Neural progenitor cell (in vitro differentiated cells): ENCODE measurements at regions not wholly inside any gene's neighbourhood (a gene's known extent, or its start where the extent isn't known, plus 50 kb on each side); places are given as distances from the start of the nearest gene placed in this dataset.

Experiments
- EZH2 ChIP-seq: fragments of 200-600 bp; sonication (generic); IDR thresholded peaks from 2 replicates; pipeline ENCODE4 v1.6.1; 2017; ENCODE audit warnings: antibody characterized with exemption, mild to moderate bottlenecking, moderate library complexity
- TF ChIP-seq, protein P1 (sequence below): fragments of 200-600 bp; sonication (generic); IDR thresholded peaks from 2 replicates; pipeline ENCODE4 v1.5.1; 2017; ENCODE audit warnings: antibody characterized with exemption, mild to moderate bottlenecking

DNA sequence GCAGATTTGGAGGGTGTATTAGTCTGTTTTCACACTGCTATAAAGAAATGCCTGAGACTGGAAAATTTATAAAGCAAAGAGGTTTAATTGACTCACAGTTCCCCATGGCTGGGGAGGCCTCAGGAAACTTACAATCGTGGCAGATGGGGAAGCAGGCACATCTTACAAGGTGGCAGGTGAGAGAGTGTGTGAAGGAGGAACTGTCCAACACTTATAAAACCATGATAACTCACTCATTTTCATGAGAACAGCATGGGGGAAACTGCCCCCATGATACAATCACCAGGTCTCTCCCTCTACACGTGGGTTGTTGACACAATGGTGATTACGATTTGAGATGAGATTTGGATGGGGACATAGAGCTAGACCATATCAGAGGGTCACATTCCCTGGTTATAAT is 195.6 kb downstream of the RGS9 start:
- TF ChIP-seq, protein P1, sequence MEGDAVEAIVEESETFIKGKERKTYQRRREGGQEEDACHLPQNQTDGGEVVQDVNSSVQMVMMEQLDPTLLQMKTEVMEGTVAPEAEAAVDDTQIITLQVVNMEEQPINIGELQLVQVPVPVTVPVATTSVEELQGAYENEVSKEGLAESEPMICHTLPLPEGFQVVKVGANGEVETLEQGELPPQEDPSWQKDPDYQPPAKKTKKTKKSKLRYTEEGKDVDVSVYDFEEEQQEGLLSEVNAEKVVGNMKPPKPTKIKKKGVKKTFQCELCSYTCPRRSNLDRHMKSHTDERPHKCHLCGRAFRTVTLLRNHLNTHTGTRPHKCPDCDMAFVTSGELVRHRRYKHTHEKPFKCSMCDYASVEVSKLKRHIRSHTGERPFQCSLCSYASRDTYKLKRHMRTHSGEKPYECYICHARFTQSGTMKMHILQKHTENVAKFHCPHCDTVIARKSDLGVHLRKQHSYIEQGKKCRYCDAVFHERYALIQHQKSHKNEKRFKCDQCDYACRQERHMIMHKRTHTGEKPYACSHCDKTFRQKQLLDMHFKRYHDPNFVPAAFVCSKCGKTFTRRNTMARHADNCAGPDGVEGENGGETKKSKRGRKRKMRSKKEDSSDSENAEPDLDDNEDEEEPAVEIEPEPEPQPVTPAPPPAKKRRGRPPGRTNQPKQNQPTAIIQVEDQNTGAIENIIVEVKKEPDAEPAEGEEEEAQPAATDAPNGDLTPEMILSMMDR, result no peak
- no peak for TF ChIP-seq EZH2
